ENCODE measurements at regions not wholly inside any gene's neighbourhood (a gene's known extent, or its start where the extent isn't known, plus 50 kb on each side); places are given as distances from the start of the nearest gene placed in this dataset.

DNA sequence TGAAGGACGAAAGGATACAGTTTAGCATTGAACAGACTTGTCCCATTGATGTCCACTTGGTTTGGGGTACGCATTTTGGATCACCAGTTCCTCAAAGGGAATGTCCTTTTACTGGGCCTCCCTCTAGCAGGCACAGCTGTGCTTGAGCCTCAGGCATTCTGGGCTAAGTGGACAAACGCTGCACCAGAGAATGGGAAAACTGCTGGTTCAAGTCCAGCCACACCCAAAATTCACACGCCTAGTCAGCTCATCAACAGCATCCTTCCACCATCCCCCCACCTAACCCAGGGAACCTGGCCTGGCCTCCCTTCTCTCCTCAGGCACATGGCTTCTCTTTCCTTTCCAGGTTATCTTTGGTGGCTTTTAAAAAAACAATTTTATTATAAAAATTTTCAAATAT lies 59.1 kb upstream of the ALDH1A3 start:
- Histone ChIP-seq H3K14ac (ENCODE audit: low read length in 2 of 2) (no peak overlapping the region), H3K9me3 (ENCODE audit: control insufficient read depth, low read length) (peaks cover 14% of the 10 kb centered on the region), H2BK5ac (ENCODE audit: low read depth, low read length, poor library complexity, severe bottlenecking) (no peak overlapping the region), H3K4me1 (ENCODE audit: control insufficient read depth, insufficient read depth, low read depth, low read length) (no peaks in the 10 kb centered on the region), H2AFZ (ENCODE audit: low read depth, low read length) (no peak overlapping the region), H4K8ac (ENCODE audit: low read length) (no peak overlapping the region), H4K91ac (ENCODE audit: low read length) (no peak overlapping the region), H2BK15ac (ENCODE audit: low read depth, poor library complexity, severe bottlenecking) (no peak overlapping the region), H3K36me3 (ENCODE audit: control insufficient read depth in 1 of 2, insufficient read depth in 2 of 2, low read depth in 1 of 2, low read length in 2 of 2) (no peaks in the 10 kb centered on the region), H3K79me1 (replicated peaks; ENCODE audit: low read length, poor library complexity, severe bottlenecking) (no peaks in the 10 kb centered on the region), H3K27me3 (ENCODE audit: control insufficient read depth in 1 of 2, insufficient read depth in 1 of 2, low read length in 2 of 2) (no peaks in the 10 kb centered on the region), H3K27ac (ENCODE audit: low read length, poor library complexity, severe bottlenecking) (no peak overlapping the region), H3K4ac (ENCODE audit: low read depth in 1 of 2, low read length in 2 of 2) (no peak overlapping the region), H2AK5ac (ENCODE audit: low read length, severe bottlenecking) (no peak overlapping the region), H3K9ac (ENCODE audit: low read length) (no peak overlapping the region), H2BK120ac (ENCODE audit: low read depth, low read length) (no peak overlapping the region), H3K4me3 (ENCODE audit: insufficient read depth in 1 of 2, low read depth in 1 of 2, low read length in 2 of 2) (no peak overlapping the region), H2BK12ac (ENCODE audit: low read length in 2 of 2) (no peak overlapping the region), H3K18ac (ENCODE audit: low read depth in 1 of 2, low read length in 2 of 2) (no peak overlapping the region), H3K23ac (ENCODE audit: low read length in 2 of 2) (no peak overlapping the region), H3K4me2 (ENCODE audit: low read length, poor library complexity, severe bottlenecking) (no peak overlapping the region)
- DNase-seq, result no peak
- 68% methylated on average over 4 of the region's 4 CpGs for WGBS

DNA sequence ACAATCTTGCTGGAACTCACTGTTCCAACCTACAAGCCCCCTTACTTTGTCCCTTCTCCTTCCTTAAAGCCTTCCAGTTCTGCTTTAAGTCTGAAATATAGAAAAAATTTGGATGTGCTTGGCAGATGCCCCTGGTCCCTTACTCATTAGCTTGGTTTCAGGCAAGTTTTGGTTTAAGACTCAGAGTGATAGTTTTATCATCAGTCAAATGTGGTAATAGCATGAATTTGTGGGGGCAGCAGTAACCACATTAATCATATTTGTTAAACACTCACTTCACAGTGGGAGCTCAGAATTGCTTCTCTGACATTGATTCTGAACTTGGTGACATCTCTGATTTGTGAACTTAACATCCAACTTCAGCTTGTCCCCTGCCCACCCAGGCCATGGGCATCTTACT lies 58.3 kb upstream of the ALDH1A3 start:
- Histone ChIP-seq H3K18ac (ENCODE audit: low read depth in 1 of 2, low read length in 2 of 2) (no peak overlapping the region), H3K14ac (ENCODE audit: low read length in 2 of 2) (no peak overlapping the region), H4K8ac (ENCODE audit: low read length) (no peak overlapping the region), H3K23ac (ENCODE audit: low read length in 2 of 2) (no peak overlapping the region), H2BK120ac (ENCODE audit: low read depth, low read length) (no peak overlapping the region), H3K36me3 (ENCODE audit: control insufficient read depth in 1 of 2, insufficient read depth in 2 of 2, low read depth in 1 of 2, low read length in 2 of 2) (no peaks in the 10 kb centered on the region), H2AFZ (ENCODE audit: low read depth, low read length) (no peak overlapping the region), H3K9me3 (ENCODE audit: control insufficient read depth, low read length) (peaks cover 6% of the 10 kb centered on the region), H3K27ac (ENCODE audit: low read length, poor library complexity, severe bottlenecking) (no peak overlapping the region), H3K4ac (ENCODE audit: low read depth in 1 of 2, low read length in 2 of 2) (no peak overlapping the region), H2BK5ac (ENCODE audit: low read depth, low read length, poor library complexity, severe bottlenecking) (no peak overlapping the region), H2BK15ac (ENCODE audit: low read depth, poor library complexity, severe bottlenecking) (no peak overlapping the region), H3K4me3 (ENCODE audit: insufficient read depth in 1 of 2, low read depth in 1 of 2, low read length in 2 of 2) (no peak overlapping the region), H3K27me3 (ENCODE audit: control insufficient read depth in 1 of 2, insufficient read depth in 1 of 2, low read length in 2 of 2) (no peaks in the 10 kb centered on the region), H4K91ac (ENCODE audit: low read length) (no peak overlapping the region), H3K79me1 (replicated peaks; ENCODE audit: low read length, poor library complexity, severe bottlenecking) (no peaks in the 10 kb centered on the region), H2AK5ac (ENCODE audit: low read length, severe bottlenecking) (no peak overlapping the region), H3K4me1 (ENCODE audit: control insufficient read depth, insufficient read depth, low read depth, low read length) (no peaks in the 10 kb centered on the region), H2BK12ac (ENCODE audit: low read length in 2 of 2) (no peak overlapping the region), H3K4me2 (ENCODE audit: low read length, poor library complexity, severe bottlenecking) (no peak overlapping the region), H3K9ac (ENCODE audit: low read length) (no peak overlapping the region)
- no peak for DNase-seq

DNA sequence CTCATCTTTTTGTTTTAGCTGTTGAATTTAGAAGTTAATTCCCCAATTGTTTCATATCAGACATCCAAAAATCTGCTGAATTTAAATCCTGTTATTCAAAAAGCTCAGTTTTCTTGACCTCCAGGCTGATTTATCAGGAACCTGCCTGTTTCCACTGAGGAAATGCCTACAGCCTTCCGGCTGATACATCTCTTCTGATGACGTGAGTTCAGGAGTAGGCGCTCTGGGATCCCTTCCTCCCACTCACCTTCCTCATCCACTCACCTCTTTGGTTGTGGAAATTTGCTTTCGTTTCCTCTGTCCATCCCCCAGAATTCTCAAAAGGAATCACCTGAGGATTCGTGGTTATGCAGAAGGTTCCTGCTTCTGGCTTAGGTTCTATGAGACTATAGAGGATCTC lies 55.4 kb upstream of the ALDH1A3 start:
- no peak overlapping the region for H2BK5ac ChIP-seq (ENCODE audit: low read depth, low read length, poor library complexity, severe bottlenecking)
- H3K27ac ChIP-seq (ENCODE audit: low read length, poor library complexity, severe bottlenecking), result no peak overlapping the region
- H3K4me2 ChIP-seq (ENCODE audit: low read length, poor library complexity, severe bottlenecking), result no peak overlapping the region
- no peak overlapping the region for H2AFZ ChIP-seq (ENCODE audit: low read depth, low read length)
- H3K14ac ChIP-seq (ENCODE audit: low read length in 2 of 2), result no peak overlapping the region
- no peak overlapping the region for H3K9ac ChIP-seq (ENCODE audit: low read length)
- H4K91ac ChIP-seq (ENCODE audit: low read length), result no peak overlapping the region
- H2BK12ac ChIP-seq (ENCODE audit: low read length in 2 of 2), result no peak overlapping the region
- H3K27me3 ChIP-seq (ENCODE audit: control insufficient read depth in 1 of 2, insufficient read depth in 1 of 2, low read length in 2 of 2), result no peaks in the 10 kb centered on the region
- H3K4me1 ChIP-seq (ENCODE audit: control insufficient read depth, insufficient read depth, low read depth, low read length), result no peaks in the 10 kb centered on the region
- no peak overlapping the region for H4K8ac ChIP-seq (ENCODE audit: low read length)
- no peak overlapping the region for H3K4me3 ChIP-seq (ENCODE audit: insufficient read depth in 1 of 2, low read depth in 1 of 2, low read length in 2 of 2)
- no peak overlapping the region for H2BK120ac ChIP-seq (ENCODE audit: low read depth, low read length)
- no peaks in the 10 kb centered on the region for H3K79me1 ChIP-seq (replicated peaks; ENCODE audit: low read length, poor library complexity, severe bottlenecking)
- H3K36me3 ChIP-seq (ENCODE audit: control insufficient read depth in 1 of 2, insufficient read depth in 2 of 2, low read depth in 1 of 2, low read length in 2 of 2), result no peaks in the 10 kb centered on the region
- H3K9me3 ChIP-seq (ENCODE audit: control insufficient read depth, low read length), result peaks cover 5% of the 10 kb centered on the region
- no peak overlapping the region for H2BK15ac ChIP-seq (ENCODE audit: low read depth, poor library complexity, severe bottlenecking)
- no peak for DNase-seq
- no peak overlapping the region for H3K23ac ChIP-seq (ENCODE audit: low read length in 2 of 2)
- no peak overlapping the region for H3K18ac ChIP-seq (ENCODE audit: low read depth in 1 of 2, low read length in 2 of 2)
- WGBS, result 94% methylated on average over 3 of the region's 5 CpGs
- no peak overlapping the region for H3K4ac ChIP-seq (ENCODE audit: low read depth in 1 of 2, low read length in 2 of 2)
- H2AK5ac ChIP-seq (ENCODE audit: low read length, severe bottlenecking), result no peak overlapping the region

DNA sequence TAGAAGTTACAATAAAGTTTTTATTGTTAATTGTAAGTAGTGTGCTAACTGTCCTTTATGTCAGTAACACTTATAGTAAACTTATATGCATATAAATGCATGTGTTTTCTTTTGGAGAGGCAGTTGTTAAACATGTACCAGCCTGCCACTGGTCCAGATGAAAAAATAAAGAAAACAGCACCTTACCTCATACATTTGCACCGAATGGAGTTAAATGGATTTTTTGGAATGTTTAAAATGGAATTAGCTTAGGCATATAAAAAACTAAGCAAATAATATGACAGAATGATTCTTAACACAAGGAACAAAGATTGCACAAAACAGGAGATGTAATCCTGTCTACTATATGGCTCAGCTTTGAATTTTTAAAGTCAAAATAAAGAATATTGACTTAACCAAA lies 50.2 kb upstream of the ALDH1A3 start:
- Histone ChIP-seq H3K36me3 (ENCODE audit: control insufficient read depth in 1 of 2, insufficient read depth in 2 of 2, low read depth in 1 of 2, low read length in 2 of 2) (no peaks in the 10 kb centered on the region), H3K14ac (ENCODE audit: low read length in 2 of 2) (no peak overlapping the region), H2AFZ (ENCODE audit: low read depth, low read length) (no peak overlapping the region), H3K4ac (ENCODE audit: low read depth in 1 of 2, low read length in 2 of 2) (no peak overlapping the region), H2BK5ac (ENCODE audit: low read depth, low read length, poor library complexity, severe bottlenecking) (no peak overlapping the region), H2BK120ac (ENCODE audit: low read depth, low read length) (no peak overlapping the region), H3K18ac (ENCODE audit: low read depth in 1 of 2, low read length in 2 of 2) (no peak overlapping the region), H3K23ac (ENCODE audit: low read length in 2 of 2) (no peak overlapping the region), H2AK5ac (ENCODE audit: low read length, severe bottlenecking) (no peak overlapping the region), H2BK12ac (ENCODE audit: low read length in 2 of 2) (no peak overlapping the region), H3K4me1 (ENCODE audit: control insufficient read depth, insufficient read depth, low read depth, low read length) (no peaks in the 10 kb centered on the region), H2BK15ac (ENCODE audit: low read depth, poor library complexity, severe bottlenecking) (no peak overlapping the region), H4K8ac (ENCODE audit: low read length) (no peak overlapping the region), H3K27me3 (ENCODE audit: control insufficient read depth in 1 of 2, insufficient read depth in 1 of 2, low read length in 2 of 2) (no peaks in the 10 kb centered on the region), H3K27ac (ENCODE audit: low read length, poor library complexity, severe bottlenecking) (no peak overlapping the region), H3K4me3 (ENCODE audit: insufficient read depth in 1 of 2, low read depth in 1 of 2, low read length in 2 of 2) (no peak overlapping the region), H3K4me2 (ENCODE audit: low read length, poor library complexity, severe bottlenecking) (no peak overlapping the region), H3K9ac (ENCODE audit: low read length) (no peak overlapping the region), H4K91ac (ENCODE audit: low read length) (no peak overlapping the region), H3K9me3 (ENCODE audit: control insufficient read depth, low read length) (no peaks in the 10 kb centered on the region), H3K79me1 (replicated peaks; ENCODE audit: low read length, poor library complexity, severe bottlenecking) (no peaks in the 10 kb centered on the region)
- DNase-seq, result no peak
- WGBS, result no CpG with 5 or more reads among the region's 1 CpG

Data from mesenchymal stem cell (in vitro differentiated cells and primary cell).